ENCODE measurements at regions not wholly inside any gene's neighbourhood (a gene's known extent, or its start where the extent isn't known, plus 50 kb on each side); places are given as distances from the start of the nearest gene placed in this dataset.
"Not testable (repeated sequence)": the region's sequence is repeated elsewhere in the genome, so short reads cannot be mapped to it uniquely, and the experiment has no call there.

DNA sequence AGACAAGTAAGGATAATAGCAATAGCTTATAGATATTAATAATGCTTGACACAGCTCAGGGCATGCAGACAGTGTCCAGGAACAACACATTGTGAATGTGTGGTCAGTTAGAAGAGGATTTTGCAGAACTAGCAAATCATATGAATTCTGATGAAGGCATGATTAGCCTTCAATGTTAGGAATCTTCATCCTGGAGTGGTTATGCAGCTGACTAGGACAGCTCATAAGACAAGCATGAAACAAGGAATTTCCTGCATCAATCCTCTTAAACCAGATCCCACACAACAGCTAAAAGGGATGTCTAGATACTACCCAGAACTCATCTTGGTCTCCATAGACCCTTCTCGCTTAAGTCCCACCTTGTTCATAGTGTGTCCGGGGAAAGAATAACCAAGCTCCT is 499.0 kb upstream of the ATP11B start:
- no peak for DNase-seq

DNA sequence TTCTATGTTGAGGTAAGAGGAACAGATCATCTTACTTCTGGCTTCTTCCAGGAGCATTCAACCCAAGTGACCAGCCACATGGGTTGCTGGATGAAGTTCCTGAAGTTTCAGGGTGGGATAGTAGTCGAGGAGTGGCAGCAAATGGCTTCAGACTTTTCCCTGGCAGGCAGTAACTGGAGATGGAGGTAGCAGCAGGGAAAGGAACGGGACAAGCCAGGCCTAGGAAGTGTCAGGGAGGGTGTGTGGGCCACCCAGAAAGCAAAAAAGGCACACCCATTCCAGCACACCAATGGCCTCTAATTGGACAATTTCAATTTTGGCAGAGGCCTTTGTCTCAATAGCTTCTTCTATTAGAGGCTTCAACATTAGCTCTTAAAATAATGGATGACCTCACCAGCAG is 498.6 kb upstream of the ATP11B start:
- no peak for DNase-seq

DNA sequence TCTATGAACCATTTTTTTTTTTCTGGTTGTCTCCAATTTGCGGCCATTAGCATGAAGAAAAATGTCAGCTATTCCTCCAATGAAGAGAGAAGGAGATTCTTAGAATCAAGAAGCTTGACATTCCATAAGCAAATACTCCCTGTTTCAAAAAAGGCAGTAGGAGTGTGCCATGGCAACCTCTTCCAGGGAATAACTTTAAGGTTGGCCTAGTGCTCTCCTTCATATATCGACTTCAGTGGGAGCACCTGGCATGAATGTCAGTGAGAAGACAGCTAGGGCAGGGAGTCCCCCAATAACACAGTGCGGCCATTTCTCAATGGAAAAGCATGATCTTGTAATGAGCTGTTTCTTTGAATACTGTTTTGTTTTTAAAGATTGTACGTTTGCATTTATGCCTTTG is 493.0 kb upstream of the ATP11B start:
- no peak for DNase-seq

DNA sequence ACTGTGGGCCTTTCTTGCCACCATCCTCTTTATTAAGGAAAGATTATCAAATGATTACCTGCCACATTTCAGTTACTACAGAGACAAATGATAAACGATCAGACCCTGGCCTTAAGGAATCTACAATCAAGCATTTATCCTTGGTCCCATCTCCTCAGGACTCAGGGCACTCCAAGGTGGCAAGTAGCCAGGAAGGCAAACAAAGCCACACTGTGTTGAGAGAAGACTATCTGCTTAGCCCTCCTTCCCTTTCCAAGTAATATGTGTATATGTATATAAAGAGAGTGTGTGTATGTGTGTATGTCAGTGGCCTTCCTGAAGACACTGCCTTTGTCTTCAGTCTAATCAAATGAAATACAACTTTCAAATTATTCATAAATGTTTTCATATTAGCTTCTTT is 490.1 kb upstream of the ATP11B start:
- DNase-seq = no peak

DNA sequence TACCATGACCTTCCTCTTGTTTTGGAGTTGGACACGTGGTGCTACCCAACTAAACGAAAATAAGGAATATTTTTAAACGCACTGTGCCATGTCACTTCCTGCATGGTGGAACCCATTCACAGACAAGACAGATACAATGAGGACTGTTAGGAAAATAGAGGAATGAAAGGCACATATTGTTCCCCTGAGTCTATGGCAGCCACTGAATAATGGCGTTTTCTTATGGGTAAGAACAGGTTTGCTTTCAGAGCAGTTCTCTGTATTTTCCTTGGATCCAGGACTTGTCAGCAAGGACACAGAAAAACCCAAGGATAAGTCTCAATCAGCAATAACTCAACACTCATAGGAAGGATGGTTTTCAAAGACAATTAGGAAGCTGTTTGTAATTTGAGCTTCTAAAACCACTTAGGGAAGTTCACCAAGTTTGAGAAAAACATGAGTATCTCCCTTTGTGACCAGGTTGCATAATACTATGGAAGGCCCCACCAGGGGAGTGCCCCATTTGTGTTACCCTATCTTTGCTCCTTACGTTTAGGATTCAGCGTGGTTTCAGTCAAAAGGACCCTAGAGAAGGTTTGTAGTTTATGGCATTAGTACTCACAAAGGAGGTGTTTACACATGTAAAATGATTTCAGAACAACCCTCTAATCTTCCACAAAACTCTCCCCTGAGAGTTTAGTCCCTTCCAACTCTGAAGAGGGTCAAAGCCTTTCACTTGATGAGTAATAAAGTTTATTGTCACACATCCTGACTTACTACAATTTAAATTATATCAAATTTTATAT is 487.2 kb upstream of the ATP11B start:
- no peak for DNase-seq

GRCh38 chr3:182308328-182308727 is 485.0 kb upstream of the ATP11B start:
- no peak for DNase-seq

DNA sequence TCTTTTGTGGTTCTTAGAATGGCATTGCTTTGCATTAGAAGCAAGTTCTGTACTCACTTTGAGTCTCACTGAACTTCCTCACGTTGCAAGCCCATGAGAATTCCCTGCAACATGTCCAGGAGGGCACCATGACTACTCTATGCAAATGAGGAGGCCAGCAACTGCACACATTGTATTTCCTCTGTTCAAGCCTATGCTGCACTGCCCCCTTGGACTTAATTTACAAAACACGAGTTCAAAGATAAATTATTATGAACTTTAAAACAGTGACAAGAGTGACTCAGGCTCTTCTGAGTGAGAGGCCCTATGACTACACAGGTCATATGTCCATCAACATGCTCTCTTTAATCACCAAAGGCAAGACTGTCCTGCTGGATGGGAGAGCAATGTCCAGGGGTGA is 484.2 kb upstream of the ATP11B start:
- no peak for DNase-seq

DNA sequence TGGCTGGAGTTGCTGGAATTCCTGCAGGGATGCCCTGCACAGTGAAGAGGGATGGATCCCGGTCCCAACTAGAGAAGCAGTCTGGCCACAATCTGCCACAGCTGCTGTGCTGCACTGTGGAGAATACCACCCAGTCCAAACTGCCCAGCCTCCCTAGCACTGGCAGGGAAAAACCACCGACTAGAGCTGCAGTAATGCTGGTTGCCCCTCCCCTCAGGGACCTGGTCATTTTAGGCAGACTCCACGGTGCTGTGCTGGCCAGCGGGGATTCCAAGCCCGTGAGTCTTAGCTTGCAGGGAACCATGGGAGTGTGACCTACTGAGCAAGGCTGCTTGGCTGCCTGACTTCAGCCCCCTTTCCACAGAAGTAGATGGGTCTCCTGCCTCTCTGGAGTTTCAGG is 478.0 kb upstream of the ATP11B start:
- no peak for DNase-seq

DNA sequence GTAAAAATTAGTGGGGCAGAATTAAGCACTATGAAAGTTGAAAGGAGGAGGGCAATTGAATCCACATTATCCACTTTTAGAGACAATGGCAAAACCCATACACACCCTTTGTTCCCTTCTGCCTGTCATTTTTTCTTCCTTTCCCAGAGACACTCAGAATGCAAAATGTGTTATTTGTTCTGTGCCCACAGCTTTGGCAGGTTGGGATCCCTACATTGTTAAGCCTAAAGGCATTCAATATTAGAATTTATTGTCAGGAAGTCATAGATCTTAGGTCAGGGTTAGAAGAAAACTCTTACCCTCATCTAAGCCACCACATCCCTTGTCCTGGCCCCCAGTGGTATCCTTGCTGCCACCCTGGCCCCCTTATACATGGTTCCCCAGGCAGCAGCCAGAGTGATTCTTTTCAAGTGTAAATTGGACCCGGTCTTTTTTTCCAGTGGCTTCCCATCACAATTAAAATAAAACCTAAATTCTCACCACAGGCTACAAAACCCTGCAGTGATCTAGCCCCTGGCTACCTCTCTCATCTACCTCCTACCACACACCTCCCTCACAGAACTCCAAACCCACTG is 470.1 kb upstream of the ATP11B start:
- DNase-seq = no peak

DNA sequence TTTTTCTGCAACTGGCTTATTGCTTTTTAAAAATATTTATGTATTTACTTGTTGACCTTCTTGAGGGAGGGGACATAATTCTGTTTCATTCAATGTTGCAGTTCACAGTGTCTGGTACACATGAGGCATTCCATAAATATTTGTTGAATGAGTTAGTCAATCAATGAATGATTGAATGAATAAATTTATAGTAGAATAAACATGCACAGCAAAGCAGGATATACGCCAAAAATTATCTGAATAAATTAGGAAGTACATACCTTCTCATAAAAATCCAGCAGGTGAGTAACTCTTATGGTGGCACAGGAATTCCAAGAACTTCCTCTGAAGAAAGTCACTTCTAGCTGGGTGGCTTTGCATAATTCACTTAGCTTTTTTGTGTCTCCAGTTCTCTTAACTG is 469.4 kb upstream of the ATP11B start:
- no peak for DNase-seq

DNA sequence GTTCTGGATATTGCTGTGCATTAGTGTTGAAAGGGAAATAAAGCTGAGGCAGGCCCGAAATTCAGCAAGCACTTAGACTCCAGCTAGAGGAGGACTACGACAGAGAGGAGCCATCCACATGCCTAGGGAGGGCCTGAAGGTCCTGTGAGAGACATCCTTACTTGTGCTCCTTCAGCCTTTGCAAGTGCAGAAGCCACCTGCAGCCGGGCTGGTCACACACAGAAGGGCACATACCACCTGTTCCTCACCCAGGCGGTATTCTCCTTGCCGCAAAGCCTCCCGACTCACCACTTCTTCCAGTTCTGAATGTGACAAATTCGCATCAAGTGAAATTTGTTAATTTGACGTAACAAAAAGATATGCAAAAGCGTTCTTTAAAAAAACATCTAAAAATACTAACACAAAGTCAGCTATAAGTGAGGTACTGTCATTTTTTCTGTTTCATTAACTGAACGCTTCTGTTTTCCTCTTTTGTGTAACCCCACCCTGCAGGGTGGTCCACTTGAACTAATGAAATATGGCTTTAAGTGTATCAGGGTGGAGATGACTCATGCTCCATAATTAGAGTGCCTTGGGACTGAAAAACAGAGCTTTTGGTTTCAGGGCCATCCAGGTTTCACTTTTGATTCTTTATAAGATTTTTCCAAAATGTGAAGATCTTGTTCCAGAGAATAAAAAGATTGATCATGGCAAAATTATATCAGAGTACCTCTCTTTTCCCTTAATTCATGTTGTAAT is 467.9 kb upstream of the ATP11B start:
- DNase-seq = no peak

DNA sequence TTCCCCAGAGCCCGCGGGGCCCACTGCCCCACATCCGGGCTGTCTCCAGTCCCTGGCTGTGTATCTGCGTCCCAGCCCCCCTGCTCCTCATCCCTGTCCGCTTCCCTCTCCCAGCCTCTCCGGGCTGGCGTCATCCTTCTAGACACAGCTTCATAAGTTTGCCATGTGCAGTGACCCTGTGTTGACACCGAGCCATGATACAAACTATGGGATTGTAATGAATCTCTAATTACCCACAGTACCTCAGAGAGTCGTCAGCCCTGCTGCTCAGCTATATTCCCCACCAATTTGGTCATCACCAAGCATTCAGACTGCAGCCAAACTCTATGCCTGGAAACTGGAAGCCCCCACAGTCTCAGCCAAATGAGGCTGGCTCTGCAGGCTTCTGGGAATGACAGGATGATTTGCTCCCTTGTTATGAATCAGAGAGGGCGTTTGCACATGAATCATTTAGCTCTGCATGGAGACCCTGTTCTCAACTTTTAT is 466.1 kb upstream of the ATP11B start:
- no peak for DNase-seq

DNA sequence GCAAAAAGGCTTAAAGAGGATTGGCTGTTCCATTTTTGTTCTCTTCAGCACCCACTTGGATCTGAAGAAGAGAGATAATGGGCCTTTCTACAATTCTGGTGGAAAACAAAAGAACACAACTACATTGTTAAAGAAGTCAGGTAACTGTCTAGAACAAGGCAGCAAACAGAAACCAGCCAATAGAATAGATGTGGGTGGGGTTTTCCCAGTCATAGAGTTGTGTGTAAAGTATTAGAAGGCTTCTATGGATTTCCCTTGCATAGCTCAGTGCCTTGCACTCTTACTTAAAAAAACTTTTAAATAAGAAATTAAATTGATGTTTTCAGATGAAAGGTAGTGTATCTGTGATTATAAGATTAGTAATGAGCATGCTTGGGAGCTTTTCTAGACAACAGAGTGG is 462.7 kb upstream of the ATP11B start:
- DNase-seq = no peak

DNA sequence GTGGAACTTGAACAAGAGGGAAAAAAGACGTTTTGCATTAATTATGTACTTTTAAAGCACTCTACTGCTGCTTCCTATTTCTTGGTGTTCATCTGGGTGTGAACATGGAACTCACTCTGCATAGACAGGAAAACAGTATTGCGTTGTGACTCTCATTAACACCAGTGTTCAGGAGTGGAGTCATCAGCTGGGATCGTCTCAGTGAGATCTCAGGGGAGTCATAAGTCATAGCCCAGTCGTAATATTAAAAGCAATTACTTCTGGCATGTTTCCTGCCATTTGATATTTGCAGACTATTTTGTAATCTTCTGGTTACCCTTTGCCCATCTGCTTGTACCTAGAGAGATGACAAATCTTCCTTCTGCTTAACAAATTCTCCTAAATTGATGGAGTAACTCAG is 462.0 kb upstream of the ATP11B start:
- DNase-seq = no peak

DNA sequence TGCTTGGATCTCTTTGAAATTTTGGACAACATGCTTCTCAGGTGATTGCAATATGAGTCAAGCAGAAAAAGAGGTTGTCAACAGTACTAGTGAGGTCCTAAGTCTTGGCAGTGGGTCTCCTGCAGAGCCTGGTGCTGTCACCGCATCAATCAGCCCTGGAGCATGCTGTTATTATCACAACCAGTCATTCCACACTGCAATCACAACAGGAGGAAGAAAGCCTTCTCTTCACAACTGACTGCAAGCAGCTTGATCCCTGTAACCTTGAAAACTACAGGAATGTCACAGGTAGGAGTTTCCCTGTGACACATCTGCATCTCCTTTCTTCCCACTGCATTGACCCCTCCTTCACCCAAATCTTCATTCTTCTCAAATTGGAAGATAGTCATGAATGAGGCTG is 451.1 kb upstream of the ATP11B start:
- no peak for DNase-seq

DNA sequence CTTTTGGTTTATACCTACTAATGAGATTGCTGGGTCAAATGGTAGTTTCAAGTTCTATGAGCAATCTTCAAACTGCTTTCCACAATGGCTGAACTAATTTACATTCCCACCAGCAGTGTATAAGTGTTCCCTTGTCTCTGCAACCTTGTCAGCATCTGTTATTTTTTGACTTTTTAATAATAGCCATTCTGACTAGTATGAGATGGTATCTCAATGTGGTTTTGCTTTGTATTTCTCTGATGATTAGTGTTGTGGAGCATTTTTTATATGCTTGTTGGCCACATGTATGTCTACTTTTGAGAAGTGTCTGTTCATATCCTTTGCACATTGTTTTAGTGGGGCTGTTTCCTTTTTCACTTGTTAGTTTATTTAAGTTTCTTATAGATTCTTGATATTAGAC is 449.3 kb upstream of the ATP11B start:
- not testable (repeated sequence) for DNase-seq

- DNase-seq = no peak
Measured at GRCh38 chr3:182349051-182349450, 444.3 kb upstream of the ATP11B start.

- DNase-seq = no peak
Measured at GRCh38 chr3:182349951-182350517, 443.3 kb upstream of the ATP11B start.

GRCh38 chr3:182357928-182358327 is 435.4 kb upstream of the ATP11B start:
- DNase-seq = no peak

GRCh38 chr3:182364323-182364722 is 429.0 kb upstream of the ATP11B start:
- DNase-seq = no peak

GRCh38 chr3:182364723-182365650 is 428.3 kb upstream of the ATP11B start:
- no peak for DNase-seq

GRCh38 chr3:182366746-182367145 is 426.6 kb upstream of the ATP11B start:
- DNase-seq = no peak

DNA sequence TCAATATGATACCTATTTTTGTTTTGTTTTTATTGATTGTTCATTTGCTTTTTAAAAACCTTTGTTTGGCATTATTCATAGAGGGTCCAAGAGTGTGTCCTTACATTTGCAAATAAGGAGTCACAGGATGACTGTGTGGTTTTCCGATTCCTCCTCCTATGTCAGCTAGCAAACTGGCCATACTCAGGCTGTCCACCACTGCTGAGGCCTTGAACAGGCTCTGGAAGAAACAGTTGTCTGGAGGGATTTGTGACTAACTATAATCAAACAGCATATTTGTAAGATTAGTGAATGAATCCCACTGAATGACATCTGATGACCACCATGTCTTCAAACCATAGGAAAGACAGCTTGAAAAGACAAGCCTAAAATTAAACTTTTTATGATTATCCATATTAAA is 423.4 kb upstream of the ATP11B start:
- no peak for DNase-seq

Data from DMS 273 treated with DMSO at 0.1 percent for 48 hours (cell line).